ENCODE measurements at regions not wholly inside any gene's neighbourhood (a gene's known extent, or its start where the extent isn't known, plus 50 kb on each side); places are given as distances from the start of the nearest gene placed in this dataset.

DNA sequence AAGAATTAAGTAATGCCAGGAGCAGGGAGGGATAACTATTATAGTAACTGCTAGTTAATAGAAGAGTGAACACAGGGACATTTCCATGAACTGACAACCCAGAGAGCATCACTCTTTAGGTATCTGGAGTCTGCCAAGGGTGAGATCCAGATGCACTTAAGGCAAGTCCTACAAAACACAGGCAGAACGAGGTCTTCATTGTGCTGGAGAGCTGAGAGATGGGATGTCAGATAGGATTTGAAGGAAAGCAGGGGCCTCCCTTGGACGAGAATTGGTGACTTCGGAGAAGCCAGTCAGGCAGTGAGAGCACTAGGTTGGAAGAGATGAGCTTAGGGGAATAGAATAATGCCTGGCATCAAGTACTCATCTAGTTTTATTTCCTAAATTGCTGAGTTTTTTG is 684.5 kb downstream of the GATA3 start:
- H3K27ac ChIP-seq (ENCODE audit: control insufficient read depth, insufficient read depth, low read length) = no peak overlapping the region
- FAIRE-seq = no peak
- H2AFZ ChIP-seq (ENCODE audit: control insufficient read depth, low read length) = no peak overlapping the region
- no peaks in the 10 kb centered on the region for H3K79me2 ChIP-seq (ENCODE audit: control insufficient read depth, insufficient read depth, low read length)
- H3K4me1 ChIP-seq (ENCODE audit: control insufficient read depth, extremely low read depth, insufficient read depth, low read length) = no peaks in the 10 kb centered on the region
- H3K36me3 ChIP-seq (ENCODE audit: control insufficient read depth in 2 of 2, extremely low read depth in 1 of 2, insufficient read depth in 2 of 2, low read length in 2 of 2) = no peaks in the 10 kb centered on the region
- no peaks in the 10 kb centered on the region for H3K9me3 ChIP-seq (ENCODE audit: control insufficient read depth, low read depth, low read length)
- H3K4me2 ChIP-seq (ENCODE audit: control insufficient read depth, extremely low read depth, insufficient read depth, low read depth, low read length) = no peak overlapping the region
- DNase-seq (ENCODE audit: low read depth, low spot score) = no peak
- no peaks in the 10 kb centered on the region for H4K20me1 ChIP-seq (ENCODE audit: control insufficient read depth, extremely low read depth, insufficient read depth, low read length)
- no peaks in the 10 kb centered on the region for H3K9me1 ChIP-seq (ENCODE audit: control insufficient read depth, extremely low read depth, insufficient read depth, low read length)
- TF ChIP-seq EZH2 (IDR thresholded peaks at IDR 0.05; ENCODE audit: low read length) = no peak
- TF ChIP-seq, protein P1, sequence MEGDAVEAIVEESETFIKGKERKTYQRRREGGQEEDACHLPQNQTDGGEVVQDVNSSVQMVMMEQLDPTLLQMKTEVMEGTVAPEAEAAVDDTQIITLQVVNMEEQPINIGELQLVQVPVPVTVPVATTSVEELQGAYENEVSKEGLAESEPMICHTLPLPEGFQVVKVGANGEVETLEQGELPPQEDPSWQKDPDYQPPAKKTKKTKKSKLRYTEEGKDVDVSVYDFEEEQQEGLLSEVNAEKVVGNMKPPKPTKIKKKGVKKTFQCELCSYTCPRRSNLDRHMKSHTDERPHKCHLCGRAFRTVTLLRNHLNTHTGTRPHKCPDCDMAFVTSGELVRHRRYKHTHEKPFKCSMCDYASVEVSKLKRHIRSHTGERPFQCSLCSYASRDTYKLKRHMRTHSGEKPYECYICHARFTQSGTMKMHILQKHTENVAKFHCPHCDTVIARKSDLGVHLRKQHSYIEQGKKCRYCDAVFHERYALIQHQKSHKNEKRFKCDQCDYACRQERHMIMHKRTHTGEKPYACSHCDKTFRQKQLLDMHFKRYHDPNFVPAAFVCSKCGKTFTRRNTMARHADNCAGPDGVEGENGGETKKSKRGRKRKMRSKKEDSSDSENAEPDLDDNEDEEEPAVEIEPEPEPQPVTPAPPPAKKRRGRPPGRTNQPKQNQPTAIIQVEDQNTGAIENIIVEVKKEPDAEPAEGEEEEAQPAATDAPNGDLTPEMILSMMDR (optimal IDR thresholded peaks at IDR 0.05 in 1 of 3, IDR thresholded peaks at IDR 0.05 in 1 of 3, conservative IDR thresholded peaks at IDR 0.05 in 1 of 3; ENCODE audit: extremely low read depth in 1 of 3, insufficient read depth in 2 of 3, low read length in 3 of 3) = no peak
- H3K9ac ChIP-seq (ENCODE audit: control insufficient read depth, extremely low read depth, insufficient read depth, low read length) = no peak overlapping the region
- H3K27me3 ChIP-seq (ENCODE audit: control insufficient read depth, extremely low read depth, insufficient read depth, low read length) = no peaks in the 10 kb centered on the region
- H3K4me3 ChIP-seq (ENCODE audit: control insufficient read depth in 2 of 3, extremely low read depth in 1 of 3, insufficient read depth in 2 of 3, low read depth in 1 of 3, low read length in 3 of 3) = no peak overlapping the region
- dilution Hi-C loops (cut with MboI; ENCODE audit: extremely low pct_ligation_motif_present, low sequenced_read_pairs) = no loop called here

DNA sequence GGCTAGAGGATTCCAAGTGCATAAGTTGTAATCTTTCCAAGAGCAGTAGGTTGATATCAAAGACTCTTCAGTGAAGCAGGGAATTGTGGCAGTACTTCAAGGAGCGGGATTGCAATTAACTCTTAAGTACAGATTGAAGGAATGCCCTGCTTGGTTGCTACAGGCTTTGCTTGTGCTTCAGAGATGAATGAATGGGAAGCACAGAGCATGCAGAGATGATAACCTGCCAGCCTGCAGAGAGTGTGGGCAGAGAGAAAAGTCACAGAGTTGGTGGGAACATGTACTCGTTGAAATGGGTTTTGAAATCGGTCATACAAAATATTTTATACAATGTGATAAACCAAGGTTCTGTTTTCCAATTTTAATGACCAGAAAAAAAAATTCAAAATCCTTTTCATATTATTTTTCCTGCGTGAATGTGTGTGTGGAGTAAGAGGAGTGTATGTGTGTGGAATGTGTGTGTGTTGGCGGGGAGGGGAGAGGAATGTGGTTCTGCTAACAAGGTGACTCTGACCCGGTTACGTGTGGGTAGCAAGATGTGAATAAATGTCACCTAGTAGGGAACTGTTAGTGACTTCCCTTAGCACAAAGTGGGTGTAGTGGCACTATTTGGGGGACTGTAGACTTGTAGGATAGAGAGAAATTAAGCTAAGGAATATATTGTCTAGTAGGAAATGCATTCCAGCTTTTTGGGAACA is 697.8 kb downstream of the GATA3 start:
- Histone ChIP-seq H3K4me3 (ENCODE audit: control insufficient read depth in 2 of 3, extremely low read depth in 1 of 3, insufficient read depth in 2 of 3, low read depth in 1 of 3, low read length in 3 of 3) (no peak overlapping the region), H3K9me3 (ENCODE audit: control insufficient read depth, low read depth, low read length) (no peaks in the 10 kb centered on the region), H4K20me1 (ENCODE audit: control insufficient read depth, extremely low read depth, insufficient read depth, low read length) (no peaks in the 10 kb centered on the region), H3K4me2 (ENCODE audit: control insufficient read depth, extremely low read depth, insufficient read depth, low read depth, low read length) (no peak overlapping the region), H3K9me1 (ENCODE audit: control insufficient read depth, extremely low read depth, insufficient read depth, low read length) (no peaks in the 10 kb centered on the region), H3K9ac (ENCODE audit: control insufficient read depth, extremely low read depth, insufficient read depth, low read length) (no peak overlapping the region), H3K4me1 (ENCODE audit: control insufficient read depth, extremely low read depth, insufficient read depth, low read length) (no peaks in the 10 kb centered on the region), H3K79me2 (ENCODE audit: control insufficient read depth, insufficient read depth, low read length) (no peaks in the 10 kb centered on the region), H3K27ac (ENCODE audit: control insufficient read depth, insufficient read depth, low read length) (no peak overlapping the region), H3K36me3 (ENCODE audit: control insufficient read depth in 2 of 2, extremely low read depth in 1 of 2, insufficient read depth in 2 of 2, low read length in 2 of 2) (no peaks in the 10 kb centered on the region), H2AFZ (ENCODE audit: control insufficient read depth, low read length) (no peak overlapping the region), H3K27me3 (ENCODE audit: control insufficient read depth, extremely low read depth, insufficient read depth, low read length) (no peaks in the 10 kb centered on the region)
- FAIRE-seq (no peak), DNase-seq (ENCODE audit: low read depth, low spot score) (no peak)
- dilution Hi-C loops (cut with MboI; ENCODE audit: extremely low pct_ligation_motif_present, low sequenced_read_pairs) = no loop called here
- no peak for TF ChIP-seq EZH2 (IDR thresholded peaks at IDR 0.05; ENCODE audit: low read length)
- TF ChIP-seq, protein P1 (optimal IDR thresholded peaks at IDR 0.05 in 1 of 3, IDR thresholded peaks at IDR 0.05 in 1 of 3, conservative IDR thresholded peaks at IDR 0.05 in 1 of 3; ENCODE audit: extremely low read depth in 1 of 3, insufficient read depth in 2 of 3, low read length in 3 of 3) = no peak
